GM23338 (cell line): ENCODE measurements at regions not wholly inside any gene's neighbourhood (a gene's known extent, or its start where the extent isn't known, plus 50 kb on each side); places are given as distances from the start of the nearest gene placed in this dataset.

Source experiments
- ATAC-seq: fragments of 200-7000 bp; cut with Tn5 transposase; 3 replicates; pipeline ENCODE4 v1.9.1; 2020
- DNase-seq: peaks from one replicate; pipeline ENCODE4 v3.0.0-alpha.2; 2015; ENCODE audit warnings: low spot score
- H2AFZ ChIP-seq: fragments of 200-600 bp; sonication (generic); 2 replicates; pipeline ENCODE4 v1.8.0; 2016; ENCODE audit warnings: antibody characterized with exemption, mild to moderate bottlenecking, moderate library complexity
- H3F3A ChIP-seq: fragments of 200-600 bp; sonication (generic); replicated peaks from 2 replicates; pipeline ENCODE4 v1.8.0; 2017; ENCODE audit warnings: antibody characterized with exemption, mixed run types, low read depth
- H3K27ac ChIP-seq: fragments of 200-600 bp; sonication (generic); 2 replicates; pipeline ENCODE4 v1.6.1; 2016; ENCODE audit warnings: low read depth
- H3K27me3 ChIP-seq: fragments of 200-600 bp; sonication (generic); 2 replicates; pipeline ENCODE4 v1.8.0; 2016; ENCODE audit warnings: mild to moderate bottlenecking, mixed run types, moderate library complexity; ENCODE audit not compliant: insufficient read depth
- H3K36me3 ChIP-seq: fragments of 200-600 bp; sonication (generic); 2 replicates; pipeline ENCODE4 v1.8.0; 2016; ENCODE audit warnings: mild to moderate bottlenecking; ENCODE audit not compliant: insufficient read depth
- H3K4me1 ChIP-seq: fragments of 200-600 bp; sonication (generic); 2 replicates; pipeline ENCODE4 v1.8.0; 2016; ENCODE audit warnings: mild to moderate bottlenecking, moderate library complexity; ENCODE audit not compliant: insufficient read depth
- H3K4me2 ChIP-seq: fragments of 200-600 bp; sonication (generic); 2 replicates; pipeline ENCODE4 v1.7.1; 2017; ENCODE audit warnings: mixed run types
- H3K4me3 ChIP-seq: fragments of 200-600 bp; sonication (generic); 2 replicates; pipeline ENCODE4 v1.6.1; 2016; ENCODE audit warnings: mixed run types
- H3K79me2 ChIP-seq: fragments of 200-600 bp; sonication (generic); replicated peaks from 2 replicates; pipeline ENCODE4 v1.8.0; 2017; ENCODE audit warnings: mild to moderate bottlenecking; ENCODE audit not compliant: insufficient read depth
- H3K9me2 ChIP-seq: fragments of 200-600 bp; sonication (generic); 2 replicates; pipeline ENCODE4 v1.8.0; 2017; ENCODE audit not compliant: insufficient read depth
- H4K20me1 ChIP-seq: fragments of 200-600 bp; sonication (generic); replicated peaks from 2 replicates; pipeline ENCODE4 v1.8.0; 2017; ENCODE audit warnings: mild to moderate bottlenecking; ENCODE audit not compliant: insufficient read depth
- H3K27ac Mint-ChIP-seq: 2 replicates; pipeline ENCODE4 v1.8.0; 2020; ENCODE audit warnings: inconsistent platforms, mild to moderate bottlenecking, moderate library complexity, mixed read lengths
- H3K27me3 Mint-ChIP-seq: 3 replicates; pipeline ENCODE4 v1.8.0; 2022; ENCODE audit warnings: low read depth, mild to moderate bottlenecking, moderate library complexity, mixed read lengths, inconsistent platforms; ENCODE audit not compliant: insufficient read depth, poor library complexity
- H3K36me3 Mint-ChIP-seq: 3 replicates; pipeline ENCODE4 v1.8.0; 2021; ENCODE audit warnings: low read depth, mild to moderate bottlenecking, inconsistent platforms, moderate library complexity, mixed read lengths
- H3K4me1 Mint-ChIP-seq: 3 replicates; pipeline ENCODE4 v1.8.0; 2020; ENCODE audit warnings: mild to moderate bottlenecking, inconsistent platforms, mixed read lengths
- H3K4me3 Mint-ChIP-seq: 3 replicates; pipeline ENCODE4 v1.8.0; 2021; ENCODE audit warnings: moderate library complexity, mild to moderate bottlenecking, inconsistent platforms, mixed read lengths
- H3K9me3 Mint-ChIP-seq: 3 replicates; pipeline ENCODE4 v1.8.0; 2020; ENCODE audit warnings: moderate library complexity, mild to moderate bottlenecking, inconsistent platforms, mixed read lengths
- CREB1 ChIP-seq: fragments of 250-450 bp; sonication (Bioruptor Pico); IDR thresholded peaks from 2 replicates; pipeline ENCODE4 v1.5.0; 2020; ENCODE audit warnings: low read depth, mild to moderate bottlenecking, moderate library complexity
- EZH2 ChIP-seq: fragments of 200-600 bp; sonication (generic); IDR thresholded peaks from one replicate; pipeline ENCODE4 v1.8.0; 2017; ENCODE audit warnings: antibody characterized with exemption, mild to moderate bottlenecking, low read depth; ENCODE audit not compliant: unreplicated experiment
- EZH2phosphoT487 ChIP-seq: fragments of 200-600 bp; sonication (generic); IDR thresholded peaks from one replicate; pipeline ENCODE4 v1.8.1; 2018; ENCODE audit warnings: antibody characterized with exemption; ENCODE audit not compliant: unreplicated experiment
- JUNB ChIP-seq: IDR thresholded peaks from one replicate; pipeline ENCODE4 v1.6.1; 2016; ENCODE audit warnings: antibody characterized with exemption; ENCODE audit not compliant: unreplicated experiment
- NANOG ChIP-seq: IDR thresholded peaks from 2 replicates; pipeline ENCODE4 v1.6.1; 2016; ENCODE audit warnings: antibody characterized with exemption, borderline replicate concordance
- POLR2AphosphoS5 ChIP-seq: IDR thresholded peaks from 2 replicates; pipeline ENCODE4 v1.6.1; 2016; ENCODE audit warnings: antibody characterized with exemption, low read depth
- STAT1 ChIP-seq: IDR thresholded peaks from one replicate; pipeline ENCODE4 v1.6.1; 2016; ENCODE audit warnings: antibody characterized with exemption; ENCODE audit not compliant: unreplicated experiment
- ZNF114 ChIP-seq: fragments of 250-450 bp; sonication (Bioruptor Pico); IDR thresholded peaks from 2 replicates; pipeline ENCODE4 v1.5.0; 2020; ENCODE audit warnings: mild to moderate bottlenecking, moderate library complexity
- ZNF331 ChIP-seq: fragments of 250-450 bp; sonication (Bioruptor Pico); IDR thresholded peaks from 2 replicates; pipeline ENCODE4 v1.5.0; 2020; ENCODE audit warnings: low read depth, mild to moderate bottlenecking, moderate library complexity
- TF ChIP-seq, protein P1 (sequence below): IDR thresholded peaks from one replicate; pipeline ENCODE4 v1.6.1; 2018; ENCODE audit warnings: antibody characterized with exemption; ENCODE audit not compliant: unreplicated experiment
- TF ChIP-seq, protein P2 (sequence below): fragments of 250-450 bp; sonication (Bioruptor Pico); IDR thresholded peaks from 2 replicates; pipeline ENCODE4 v1.5.0; 2020; ENCODE audit warnings: mild to moderate bottlenecking, moderate library complexity
- TF ChIP-seq, protein P3 (sequence below): IDR thresholded peaks from 2 replicates; pipeline ENCODE4 v1.6.1; 2016; ENCODE audit warnings: antibody characterized with exemption
- TF ChIP-seq, protein P4 (sequence below), 2 experiments: fragments of 200-600 bp in 1 of 2; sonication (generic) in 1 of 2; conservative IDR thresholded peaks; 2 replicates each; pipeline versions ENCODE4 v1.5.1 to v1.6.1; 2016 to 2017; ENCODE audit warnings: antibody characterized with exemption in 2 of 2, low read depth in 2 of 2, mild to moderate bottlenecking in 2 of 2, moderate library complexity in 1 of 2

DNA sequence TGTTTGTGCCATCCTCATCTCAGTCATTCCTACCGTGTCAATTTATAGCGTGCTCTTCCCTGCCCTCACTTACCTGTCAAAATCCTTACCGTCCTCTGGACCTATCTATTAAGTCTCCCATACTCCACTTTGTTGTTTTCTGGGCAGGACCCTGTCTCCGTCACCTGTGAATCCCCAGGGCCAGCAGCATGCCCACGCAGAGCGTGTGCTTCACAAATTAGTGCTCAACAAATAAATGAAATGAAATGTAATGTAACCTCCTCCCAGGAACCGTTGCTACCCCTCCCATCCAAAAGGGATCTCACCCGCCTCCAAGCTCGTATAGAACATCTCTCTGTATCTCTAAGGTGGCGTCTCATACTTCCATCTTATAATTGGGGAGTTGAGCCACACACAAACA, 589.9 kb upstream of the MGMT start:
- ATAC-seq (no peak), DNase-seq (no peak)
- Histone ChIP-seq H3F3A (no peaks in the 10 kb centered on the region), H2AFZ (no peak overlapping the region), H3K27ac (no peak overlapping the region), H4K20me1 (no peaks in the 10 kb centered on the region), H3K4me2 (no peak overlapping the region), H3K9me2 (peaks cover 15% of the 10 kb centered on the region), H3K27me3 (no peaks in the 10 kb centered on the region), H3K36me3 (no peaks in the 10 kb centered on the region), H3K4me1 (no peaks in the 10 kb centered on the region), H3K4me3 (no peak overlapping the region), H3K79me2 (no peaks in the 10 kb centered on the region)
- TF ChIP-seq, protein P1, sequence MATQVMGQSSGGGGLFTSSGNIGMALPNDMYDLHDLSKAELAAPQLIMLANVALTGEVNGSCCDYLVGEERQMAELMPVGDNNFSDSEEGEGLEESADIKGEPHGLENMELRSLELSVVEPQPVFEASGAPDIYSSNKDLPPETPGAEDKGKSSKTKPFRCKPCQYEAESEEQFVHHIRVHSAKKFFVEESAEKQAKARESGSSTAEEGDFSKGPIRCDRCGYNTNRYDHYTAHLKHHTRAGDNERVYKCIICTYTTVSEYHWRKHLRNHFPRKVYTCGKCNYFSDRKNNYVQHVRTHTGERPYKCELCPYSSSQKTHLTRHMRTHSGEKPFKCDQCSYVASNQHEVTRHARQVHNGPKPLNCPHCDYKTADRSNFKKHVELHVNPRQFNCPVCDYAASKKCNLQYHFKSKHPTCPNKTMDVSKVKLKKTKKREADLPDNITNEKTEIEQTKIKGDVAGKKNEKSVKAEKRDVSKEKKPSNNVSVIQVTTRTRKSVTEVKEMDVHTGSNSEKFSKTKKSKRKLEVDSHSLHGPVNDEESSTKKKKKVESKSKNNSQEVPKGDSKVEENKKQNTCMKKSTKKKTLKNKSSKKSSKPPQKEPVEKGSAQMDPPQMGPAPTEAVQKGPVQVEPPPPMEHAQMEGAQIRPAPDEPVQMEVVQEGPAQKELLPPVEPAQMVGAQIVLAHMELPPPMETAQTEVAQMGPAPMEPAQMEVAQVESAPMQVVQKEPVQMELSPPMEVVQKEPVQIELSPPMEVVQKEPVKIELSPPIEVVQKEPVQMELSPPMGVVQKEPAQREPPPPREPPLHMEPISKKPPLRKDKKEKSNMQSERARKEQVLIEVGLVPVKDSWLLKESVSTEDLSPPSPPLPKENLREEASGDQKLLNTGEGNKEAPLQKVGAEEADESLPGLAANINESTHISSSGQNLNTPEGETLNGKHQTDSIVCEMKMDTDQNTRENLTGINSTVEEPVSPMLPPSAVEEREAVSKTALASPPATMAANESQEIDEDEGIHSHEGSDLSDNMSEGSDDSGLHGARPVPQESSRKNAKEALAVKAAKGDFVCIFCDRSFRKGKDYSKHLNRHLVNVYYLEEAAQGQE, result no peak
- no peak for TF ChIP-seq ZNF331 (CRISPR knock-in tag)
- TF ChIP-seq, protein P2, sequence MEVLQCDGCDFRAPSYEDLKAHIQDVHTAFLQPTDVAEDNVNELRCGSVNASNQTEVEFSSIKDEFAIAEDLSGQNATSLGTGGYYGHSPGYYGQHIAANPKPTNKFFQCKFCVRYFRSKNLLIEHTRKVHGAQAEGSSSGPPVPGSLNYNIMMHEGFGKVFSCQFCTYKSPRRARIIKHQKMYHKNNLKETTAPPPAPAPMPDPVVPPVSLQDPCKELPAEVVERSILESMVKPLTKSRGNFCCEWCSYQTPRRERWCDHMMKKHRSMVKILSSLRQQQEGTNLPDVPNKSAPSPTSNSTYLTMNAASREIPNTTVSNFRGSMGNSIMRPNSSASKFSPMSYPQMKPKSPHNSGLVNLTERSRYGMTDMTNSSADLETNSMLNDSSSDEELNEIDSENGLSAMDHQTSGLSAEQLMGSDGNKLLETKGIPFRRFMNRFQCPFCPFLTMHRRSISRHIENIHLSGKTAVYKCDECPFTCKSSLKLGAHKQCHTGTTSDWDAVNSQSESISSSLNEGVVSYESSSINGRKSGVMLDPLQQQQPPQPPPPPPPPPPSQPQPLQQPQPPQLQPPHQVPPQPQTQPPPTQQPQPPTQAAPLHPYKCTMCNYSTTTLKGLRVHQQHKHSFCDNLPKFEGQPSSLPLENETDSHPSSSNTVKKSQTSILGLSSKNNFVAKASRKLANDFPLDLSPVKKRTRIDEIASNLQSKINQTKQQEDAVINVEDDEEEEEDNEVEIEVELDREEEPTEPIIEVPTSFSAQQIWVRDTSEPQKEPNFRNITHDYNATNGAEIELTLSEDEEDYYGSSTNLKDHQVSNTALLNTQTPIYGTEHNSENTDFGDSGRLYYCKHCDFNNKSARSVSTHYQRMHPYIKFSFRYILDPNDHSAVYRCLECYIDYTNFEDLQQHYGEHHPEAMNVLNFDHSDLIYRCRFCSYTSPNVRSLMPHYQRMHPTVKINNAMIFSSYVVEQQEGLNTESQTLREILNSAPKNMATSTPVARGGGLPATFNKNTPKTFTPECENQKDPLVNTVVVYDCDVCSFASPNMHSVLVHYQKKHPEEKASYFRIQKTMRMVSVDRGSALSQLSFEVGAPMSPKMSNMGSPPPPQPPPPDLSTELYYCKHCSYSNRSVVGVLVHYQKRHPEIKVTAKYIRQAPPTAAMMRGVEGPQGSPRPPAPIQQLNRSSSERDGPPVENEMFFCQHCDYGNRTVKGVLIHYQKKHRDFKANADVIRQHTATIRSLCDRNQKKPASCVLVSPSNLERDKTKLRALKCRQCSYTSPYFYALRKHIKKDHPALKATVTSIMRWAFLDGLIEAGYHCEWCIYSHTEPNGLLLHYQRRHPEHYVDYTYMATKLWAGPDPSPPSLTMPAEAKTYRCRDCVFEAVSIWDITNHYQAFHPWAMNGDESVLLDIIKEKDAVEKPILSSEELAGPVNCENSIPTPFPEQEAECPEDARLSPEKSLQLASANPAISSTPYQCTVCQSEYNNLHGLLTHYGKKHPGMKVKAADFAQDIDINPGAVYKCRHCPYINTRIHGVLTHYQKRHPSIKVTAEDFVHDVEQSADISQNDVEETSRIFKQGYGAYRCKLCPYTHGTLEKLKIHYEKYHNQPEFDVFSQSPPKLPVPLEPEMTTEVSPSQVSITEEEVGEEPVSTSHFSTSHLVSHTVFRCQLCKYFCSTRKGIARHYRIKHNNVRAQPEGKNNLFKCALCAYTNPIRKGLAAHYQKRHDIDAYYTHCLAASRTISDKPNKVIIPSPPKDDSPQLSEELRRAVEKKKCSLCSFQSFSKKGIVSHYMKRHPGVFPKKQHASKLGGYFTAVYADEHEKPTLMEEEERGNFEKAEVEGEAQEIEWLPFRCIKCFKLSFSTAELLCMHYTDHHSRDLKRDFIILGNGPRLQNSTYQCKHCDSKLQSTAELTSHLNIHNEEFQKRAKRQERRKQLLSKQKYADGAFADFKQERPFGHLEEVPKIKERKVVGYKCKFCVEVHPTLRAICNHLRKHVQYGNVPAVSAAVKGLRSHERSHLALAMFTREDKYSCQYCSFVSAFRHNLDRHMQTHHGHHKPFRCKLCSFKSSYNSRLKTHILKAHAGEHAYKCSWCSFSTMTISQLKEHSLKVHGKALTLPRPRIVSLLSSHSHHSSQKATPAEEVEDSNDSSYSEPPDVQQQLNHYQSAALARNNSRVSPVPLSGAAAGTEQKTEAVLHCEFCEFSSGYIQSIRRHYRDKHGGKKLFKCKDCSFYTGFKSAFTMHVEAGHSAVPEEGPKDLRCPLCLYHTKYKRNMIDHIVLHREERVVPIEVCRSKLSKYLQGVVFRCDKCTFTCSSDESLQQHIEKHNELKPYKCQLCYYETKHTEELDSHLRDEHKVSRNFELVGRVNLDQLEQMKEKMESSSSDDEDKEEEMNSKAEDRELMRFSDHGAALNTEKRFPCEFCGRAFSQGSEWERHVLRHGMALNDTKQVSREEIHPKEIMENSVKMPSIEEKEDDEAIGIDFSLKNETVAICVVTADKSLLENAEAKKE (CRISPR knock-in tag), result no peak
- TF ChIP-seq, protein P3, sequence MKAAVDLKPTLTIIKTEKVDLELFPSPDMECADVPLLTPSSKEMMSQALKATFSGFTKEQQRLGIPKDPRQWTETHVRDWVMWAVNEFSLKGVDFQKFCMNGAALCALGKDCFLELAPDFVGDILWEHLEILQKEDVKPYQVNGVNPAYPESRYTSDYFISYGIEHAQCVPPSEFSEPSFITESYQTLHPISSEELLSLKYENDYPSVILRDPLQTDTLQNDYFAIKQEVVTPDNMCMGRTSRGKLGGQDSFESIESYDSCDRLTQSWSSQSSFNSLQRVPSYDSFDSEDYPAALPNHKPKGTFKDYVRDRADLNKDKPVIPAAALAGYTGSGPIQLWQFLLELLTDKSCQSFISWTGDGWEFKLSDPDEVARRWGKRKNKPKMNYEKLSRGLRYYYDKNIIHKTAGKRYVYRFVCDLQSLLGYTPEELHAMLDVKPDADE, result no peak
- no peak for TF ChIP-seq STAT1
- TF ChIP-seq ZNF114 (CRISPR knock-in tag), result no peak
- TF ChIP-seq EZH2phosphoT487, result no peak
- TF ChIP-seq JUNB, result no peak
- TF ChIP-seq NANOG, result no peak
- TF ChIP-seq POLR2AphosphoS5, result no peak
- no peak for TF ChIP-seq CREB1 (CRISPR knock-in tag)
- no peak for TF ChIP-seq EZH2
- TF ChIP-seq, protein P4, sequence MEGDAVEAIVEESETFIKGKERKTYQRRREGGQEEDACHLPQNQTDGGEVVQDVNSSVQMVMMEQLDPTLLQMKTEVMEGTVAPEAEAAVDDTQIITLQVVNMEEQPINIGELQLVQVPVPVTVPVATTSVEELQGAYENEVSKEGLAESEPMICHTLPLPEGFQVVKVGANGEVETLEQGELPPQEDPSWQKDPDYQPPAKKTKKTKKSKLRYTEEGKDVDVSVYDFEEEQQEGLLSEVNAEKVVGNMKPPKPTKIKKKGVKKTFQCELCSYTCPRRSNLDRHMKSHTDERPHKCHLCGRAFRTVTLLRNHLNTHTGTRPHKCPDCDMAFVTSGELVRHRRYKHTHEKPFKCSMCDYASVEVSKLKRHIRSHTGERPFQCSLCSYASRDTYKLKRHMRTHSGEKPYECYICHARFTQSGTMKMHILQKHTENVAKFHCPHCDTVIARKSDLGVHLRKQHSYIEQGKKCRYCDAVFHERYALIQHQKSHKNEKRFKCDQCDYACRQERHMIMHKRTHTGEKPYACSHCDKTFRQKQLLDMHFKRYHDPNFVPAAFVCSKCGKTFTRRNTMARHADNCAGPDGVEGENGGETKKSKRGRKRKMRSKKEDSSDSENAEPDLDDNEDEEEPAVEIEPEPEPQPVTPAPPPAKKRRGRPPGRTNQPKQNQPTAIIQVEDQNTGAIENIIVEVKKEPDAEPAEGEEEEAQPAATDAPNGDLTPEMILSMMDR (conservative IDR thresholded peaks at IDR 0.05; ENCODE audit: low read depth in 2 of 2), result no peak
- Mint-ChIP-seq H3K27ac (no peak overlapping the region), H3K27me3 (peaks cover under 1% of the 10 kb centered on the region), H3K4me3 (no peak overlapping the region), H3K9me3 (no peaks in the 10 kb centered on the region; the same call in 1 of the 3 replicates), H3K4me1 (no peaks in the 10 kb centered on the region), H3K36me3 (no peaks in the 10 kb centered on the region)
